Endothelial cell of umbilical vein (primary cell): ENCODE measurements at regions not wholly inside any gene's neighbourhood (a gene's known extent, or its start where the extent isn't known, plus 50 kb on each side); places are given as distances from the start of the nearest gene placed in this dataset.

ENCODE experiments used
- BruUV-seq: library from RNA; stranded (reverse); fragments of 400-500 nt; replicated peaks from 2 replicates; lab custom pipeline; 2021; lab: Mats Ljungman, UMichigan
- CTCF ChIA-PET: fragments of 300-600, 350-600 bp; sonication (Branson Sonifier 250); formaldehyde crosslinking; loops from one replicate; lab custom pipeline; 2021; ENCODE audit warnings: antibody characterized with exemption, inconsistent platforms; lab: Charles Lee
- POLR2A ChIA-PET: fragments of 300-600, 350-600 bp; sonication (Branson Sonifier 250); formaldehyde crosslinking; loops from one replicate; lab custom pipeline; 2021; ENCODE audit warnings: antibody characterized with exemption, inconsistent platforms; lab: Charles Lee
- DNase-seq: peaks from one replicate; pipeline ENCODE4 v3.0.0-alpha.2; 2011; ENCODE audit warnings: low read depth, low spot score
- FAIRE-seq: peaks from 2 replicates; lab custom pipeline; 2011; peaks lifted over from hg19 to GRCh38; lab: Jason Lieb, UNC
- H2AFZ ChIP-seq: 2 replicates; pipeline ENCODE4 v1.6.0; 2012; ENCODE audit warnings: low read depth, low read length, control low read depth, inconsistent platforms
- H3K27ac ChIP-seq: 2 replicates; pipeline ENCODE4 v1.5.1; 2011; ENCODE audit warnings: low read depth, mild to moderate bottlenecking, control low read depth, low read length, moderate library complexity; ENCODE audit not compliant: insufficient read depth
- H3K27me3 ChIP-seq, 2 experiments: 2 replicates each; pipeline versions ENCODE4 v1.6.0 to v1.6.1; 2011; ENCODE audit warnings: low read length in 2 of 2, mixed read lengths in 1 of 2; ENCODE audit not compliant: control insufficient read depth in 2 of 2, insufficient read depth in 2 of 2
- H3K36me3 ChIP-seq, 2 experiments: 2 replicates in 1 of 2; 3 replicates in 1 of 2; pipeline ENCODE4 v1.5.1; 2011; ENCODE audit warnings: low read length in 2 of 2, mild to moderate bottlenecking in 1 of 2, moderate library complexity in 1 of 2; ENCODE audit not compliant: control insufficient read depth in 2 of 2, insufficient read depth in 2 of 2; ENCODE audit errors: extremely low read depth in 1 of 2
- H3K4me1 ChIP-seq: 3 replicates; pipeline ENCODE4 v1.5.1; 2011; ENCODE audit warnings: mild to moderate bottlenecking, low read length; ENCODE audit not compliant: control insufficient read depth, insufficient read depth; ENCODE audit errors: extremely low read depth
- H3K4me2 ChIP-seq: 2 replicates; pipeline ENCODE4 v1.6.1; 2011; ENCODE audit warnings: low read length, control low read depth, mixed read lengths; ENCODE audit not compliant: insufficient read depth
- H3K4me3 ChIP-seq, 3 experiments: fragments of 200-600 bp in 1 of 3; sonication (generic), shearing (Covaris generic) in 1 of 3; replicated peaks in 1 of 3; 2 replicates each; pipeline ENCODE4 v1.5.1; 2011 to 2016; ENCODE audit warnings: control low read depth in 3 of 3, low read length in 3 of 3, mild to moderate bottlenecking in 2 of 3, inconsistent platforms in 1 of 3, low read depth in 1 of 3, moderate library complexity in 1 of 3; ENCODE audit not compliant: insufficient read depth in 1 of 3
- H3K79me2 ChIP-seq: 2 replicates; pipeline ENCODE4 v1.6.0; 2012; ENCODE audit warnings: low read length, inconsistent platforms; ENCODE audit not compliant: control insufficient read depth, insufficient read depth
- H3K9ac ChIP-seq: replicated peaks from 2 replicates; pipeline ENCODE3; 2011; ENCODE audit warnings: low read length, control low read depth; ENCODE audit not compliant: insufficient read depth; ENCODE audit errors: extremely low read depth
- H3K9me1 ChIP-seq: replicated peaks from 3 replicates; pipeline ENCODE4 v1.6.0; 2011; ENCODE audit warnings: mild to moderate bottlenecking, low read length; ENCODE audit not compliant: control insufficient read depth, insufficient read depth; ENCODE audit errors: extremely low read depth
- H3K9me3 ChIP-seq: replicated peaks from 2 replicates; pipeline ENCODE4 v1.5.1; 2012; ENCODE audit warnings: low read length, inconsistent platforms; ENCODE audit not compliant: control insufficient read depth, insufficient read depth
- H4K20me1 ChIP-seq: replicated peaks from 2 replicates; pipeline ENCODE3; 2011; ENCODE audit warnings: mild to moderate bottlenecking, low read length; ENCODE audit not compliant: control insufficient read depth, insufficient read depth; ENCODE audit errors: extremely low read depth
- EZH2 ChIP-seq: IDR thresholded peaks from 2 replicates; pipeline ENCODE4 v1.6.1; 2012; ENCODE audit warnings: borderline replicate concordance, low read depth, mild to moderate bottlenecking, moderate library complexity, low read length, inconsistent platforms; ENCODE audit not compliant: severe bottlenecking
- FOS ChIP-seq: IDR thresholded peaks from 2 replicates; pipeline ENCODE4 v1.6.1; 2011; ENCODE audit warnings: mild to moderate bottlenecking, low read length, moderate library complexity, borderline replicate concordance; ENCODE audit not compliant: insufficient read depth
- GATA2 ChIP-seq: IDR thresholded peaks from 2 replicates; pipeline ENCODE4 v1.7.0; 2011; ENCODE audit warnings: low read depth, mild to moderate bottlenecking, moderate library complexity, mixed read lengths, low read length; ENCODE audit not compliant: insufficient read length, insufficient read depth
- JUN ChIP-seq: IDR thresholded peaks from 2 replicates; pipeline ENCODE4 v1.6.1; 2011; ENCODE audit warnings: borderline replicate concordance, low read depth; ENCODE audit not compliant: insufficient read length, insufficient read depth
- MYC ChIP-seq: IDR thresholded peaks from one replicate; pipeline ENCODE4 v1.6.1; 2011; ENCODE audit warnings: mild to moderate bottlenecking, low read depth, low read length
- POLR2A ChIP-seq: IDR thresholded peaks from 2 replicates; pipeline ENCODE4 v1.6.1; 2012; ENCODE audit warnings: low read depth, mild to moderate bottlenecking, control low read depth, low read length
- POLR2AphosphoS5 ChIP-seq: IDR thresholded peaks from 2 replicates; pipeline ENCODE4 v1.6.1; 2012; ENCODE audit warnings: low read depth, mild to moderate bottlenecking, control low read depth, low read length, moderate library complexity; ENCODE audit not compliant: insufficient read depth
- dilution Hi-C: fragments of 300-500 bp; cut with MboI; formaldehyde crosslinking; loops from one replicate; pipeline ENCODE4 v1.15.0; 2019; ENCODE audit warnings: low sequenced_read_pairs; ENCODE audit not compliant: extremely low pct_ligation_motif_present
- intact Hi-C: fragments of 100-400 bp; cut with micrococcal nuclease; formaldehyde crosslinking; loops from one replicate; pipeline ENCODE4 v1.10.0; 2022
- TF ChIP-seq, protein P1 (sequence below): IDR thresholded peaks from 2 replicates; pipeline ENCODE4 v1.6.1; 2011; ENCODE audit not compliant: insufficient read depth, insufficient read length
- TF ChIP-seq, protein P2 (sequence below), 2 donors: IDR thresholded peaks; 1 replicate in 1 of 2; 2 replicates in 1 of 2; pipeline ENCODE4 v1.5.1; 2011; ENCODE audit warnings: low read length in 2 of 2, mild to moderate bottlenecking in 2 of 2, moderate library complexity in 2 of 2, control low read depth in 1 of 2, inconsistent platforms in 1 of 2, low read depth in 1 of 2; ENCODE audit not compliant: insufficient read depth in 1 of 2; ENCODE audit errors: extremely low read depth in 1 of 2

DNA sequence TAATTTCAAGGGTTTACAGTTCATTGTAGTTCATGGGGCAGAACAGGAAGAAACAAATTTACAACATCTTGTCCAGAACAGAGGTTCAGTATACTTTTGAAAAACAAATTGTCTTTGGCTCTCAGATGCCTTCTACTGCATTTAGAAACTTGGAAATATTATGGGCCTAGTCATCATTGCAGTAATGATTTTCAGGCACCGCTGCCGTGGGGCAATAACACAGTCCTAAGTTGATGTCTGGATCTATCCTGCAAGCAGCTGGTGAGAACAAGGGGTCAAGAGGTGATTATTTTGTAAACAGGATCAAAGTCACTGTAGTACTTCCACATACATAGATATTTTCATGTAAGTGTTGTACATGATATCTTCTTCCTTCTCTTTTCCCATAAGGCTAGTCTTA, 82.5 kb upstream of the CAST start:
- Histone ChIP-seq H2AFZ (no peak overlapping the region), H3K4me1 (peaks cover 46% of the 10 kb centered on the region), H3K79me2 (peaks cover 7% of the 10 kb centered on the region), H3K9me1 (no peaks in the 10 kb centered on the region), H4K20me1 (no peaks in the 10 kb centered on the region), H3K4me3 (no peak overlapping the region), H3K27me3 (no peaks in the 10 kb centered on the region), H3K36me3 (no peaks in the 10 kb centered on the region), H3K9me3 (no peaks in the 10 kb centered on the region), H3K4me2 (no peak overlapping the region), H3K27ac (no peak overlapping the region), H3K9ac (no peak overlapping the region)
- BruUV-seq, result no TSS peak
- ChIA-PET POLR2A (no interaction called here), CTCF (interaction anchor here (1.6 kb wide), 1 partner anchor 9 kb away, joined by 3 read pairs; no protein-coding TSS in a partner anchor)
- FAIRE-seq, result no peak
- dilution Hi-C loops, result no loop called here
- intact Hi-C loops, result loop anchor here (5.0 kb wide), 1 partner anchor 717 kb away; no protein-coding TSS in a partner anchor
- DNase-seq, result no peak
- no peak for TF ChIP-seq MYC
- TF ChIP-seq GATA2, result no peak
- TF ChIP-seq, protein P1, sequence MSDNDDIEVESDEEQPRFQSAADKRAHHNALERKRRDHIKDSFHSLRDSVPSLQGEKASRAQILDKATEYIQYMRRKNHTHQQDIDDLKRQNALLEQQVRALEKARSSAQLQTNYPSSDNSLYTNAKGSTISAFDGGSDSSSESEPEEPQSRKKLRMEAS, result no peak
- TF ChIP-seq FOS, result no peak
- TF ChIP-seq POLR2AphosphoS5, result no peak
- no peak for TF ChIP-seq EZH2
- no peak for TF ChIP-seq JUN
- no peak for TF ChIP-seq POLR2A

DNA sequence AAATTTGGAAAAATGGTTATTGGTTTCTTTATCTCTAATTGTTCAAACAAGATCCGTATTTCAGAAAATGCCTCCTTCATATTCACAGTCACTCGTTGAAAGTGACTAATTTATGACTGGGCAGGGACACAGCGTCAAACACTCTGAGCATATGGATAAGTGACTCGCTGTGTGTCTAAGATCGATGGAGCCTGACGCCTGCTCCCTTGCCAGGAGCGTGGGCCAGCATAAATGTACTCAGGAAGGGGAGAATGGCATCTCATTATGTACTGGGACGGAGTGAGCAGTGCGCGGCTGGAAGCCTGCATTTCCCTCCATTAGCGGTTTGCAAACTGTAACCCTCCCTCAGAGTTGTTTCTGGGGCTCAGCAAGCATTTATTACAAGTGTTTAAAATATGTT, 79.8 kb upstream of the CAST start:
- Histone ChIP-seq H3K9me1 (no peaks in the 10 kb centered on the region), H3K79me2 (peaks cover 33% of the 10 kb centered on the region), H2AFZ (peak overlapping the region; percentile 73), H3K27ac (peak overlapping the region; percentile 86), H3K27me3 (no peaks in the 10 kb centered on the region), H3K36me3 (no peaks in the 10 kb centered on the region), H3K9ac (peak overlapping the region; percentile 53), H4K20me1 (no peaks in the 10 kb centered on the region), H3K9me3 (no peaks in the 10 kb centered on the region), H3K4me2 (peak overlapping the region; percentile 32), H3K4me3 (no peak overlapping the region), H3K4me1 (peaks cover 67% of the 10 kb centered on the region)
- TF ChIP-seq, protein P1, result no peak
- TF ChIP-seq JUN (no peak), GATA2 (peak; percentile 12), FOS (peak; percentile 22), POLR2AphosphoS5 (peak; percentile 20), EZH2 (no peak), POLR2A (no peak), MYC (no peak)
- TF ChIP-seq, protein P2, sequence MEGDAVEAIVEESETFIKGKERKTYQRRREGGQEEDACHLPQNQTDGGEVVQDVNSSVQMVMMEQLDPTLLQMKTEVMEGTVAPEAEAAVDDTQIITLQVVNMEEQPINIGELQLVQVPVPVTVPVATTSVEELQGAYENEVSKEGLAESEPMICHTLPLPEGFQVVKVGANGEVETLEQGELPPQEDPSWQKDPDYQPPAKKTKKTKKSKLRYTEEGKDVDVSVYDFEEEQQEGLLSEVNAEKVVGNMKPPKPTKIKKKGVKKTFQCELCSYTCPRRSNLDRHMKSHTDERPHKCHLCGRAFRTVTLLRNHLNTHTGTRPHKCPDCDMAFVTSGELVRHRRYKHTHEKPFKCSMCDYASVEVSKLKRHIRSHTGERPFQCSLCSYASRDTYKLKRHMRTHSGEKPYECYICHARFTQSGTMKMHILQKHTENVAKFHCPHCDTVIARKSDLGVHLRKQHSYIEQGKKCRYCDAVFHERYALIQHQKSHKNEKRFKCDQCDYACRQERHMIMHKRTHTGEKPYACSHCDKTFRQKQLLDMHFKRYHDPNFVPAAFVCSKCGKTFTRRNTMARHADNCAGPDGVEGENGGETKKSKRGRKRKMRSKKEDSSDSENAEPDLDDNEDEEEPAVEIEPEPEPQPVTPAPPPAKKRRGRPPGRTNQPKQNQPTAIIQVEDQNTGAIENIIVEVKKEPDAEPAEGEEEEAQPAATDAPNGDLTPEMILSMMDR (IDR thresholded peaks at IDR 0.05; ENCODE audit: extremely low read depth in 1 of 2, insufficient read depth in 1 of 2, low read depth in 1 of 2, low read length in 2 of 2), result no peak
- DNase-seq (peak; percentile 64), FAIRE-seq (peak; percentile 78)
- CTCF ChIA-PET, result interaction anchor here (1.0 to 1.3 kb wide), 3 partner anchors 9 to 237 kb away, joined by 3 to 4 read pairs (median 3); no protein-coding TSS in a partner anchor
- POLR2A ChIA-PET, result no interaction called here
- dilution Hi-C loops (no loop called here), intact Hi-C loops (loop anchor here (5.0 kb wide), 1 partner anchor 720 kb away; no protein-coding TSS in a partner anchor)
- BruUV-seq, result no TSS peak
